Transverse colon (tissue), 3 donors: ENCODE measurements at regions not wholly inside any gene's neighbourhood (a gene's known extent, or its start where the extent isn't known, plus 50 kb on each side); places are given as distances from the start of the nearest gene placed in this dataset.

Experiments
- POLR2A ChIP-seq: fragments of 450-650 bp; IDR thresholded peaks from one replicate; pipeline ENCODE4 v1.6.1; 2016; ENCODE audit warnings: antibody characterized with exemption, mild to moderate bottlenecking, moderate library complexity
- TF ChIP-seq, protein P1 (sequence below), 5 experiments: fragments of 200-600 bp in 3 of 5; fragments of 450-650 bp in 2 of 5; sonication (generic) in 3 of 5; IDR thresholded peaks; 1 replicate in 2 of 5; 2 replicates in 3 of 5; pipeline ENCODE4 v1.5.1; 2016 to 2017; ENCODE audit warnings: antibody characterized with exemption in 5 of 5, inconsistent platforms in 3 of 5, mild to moderate bottlenecking in 2 of 5, moderate library complexity in 1 of 5

GRCh38 chr10:35913628-35914027 lies 271.5 kb upstream of the FZD8 start:
- TF ChIP-seq, protein P1, sequence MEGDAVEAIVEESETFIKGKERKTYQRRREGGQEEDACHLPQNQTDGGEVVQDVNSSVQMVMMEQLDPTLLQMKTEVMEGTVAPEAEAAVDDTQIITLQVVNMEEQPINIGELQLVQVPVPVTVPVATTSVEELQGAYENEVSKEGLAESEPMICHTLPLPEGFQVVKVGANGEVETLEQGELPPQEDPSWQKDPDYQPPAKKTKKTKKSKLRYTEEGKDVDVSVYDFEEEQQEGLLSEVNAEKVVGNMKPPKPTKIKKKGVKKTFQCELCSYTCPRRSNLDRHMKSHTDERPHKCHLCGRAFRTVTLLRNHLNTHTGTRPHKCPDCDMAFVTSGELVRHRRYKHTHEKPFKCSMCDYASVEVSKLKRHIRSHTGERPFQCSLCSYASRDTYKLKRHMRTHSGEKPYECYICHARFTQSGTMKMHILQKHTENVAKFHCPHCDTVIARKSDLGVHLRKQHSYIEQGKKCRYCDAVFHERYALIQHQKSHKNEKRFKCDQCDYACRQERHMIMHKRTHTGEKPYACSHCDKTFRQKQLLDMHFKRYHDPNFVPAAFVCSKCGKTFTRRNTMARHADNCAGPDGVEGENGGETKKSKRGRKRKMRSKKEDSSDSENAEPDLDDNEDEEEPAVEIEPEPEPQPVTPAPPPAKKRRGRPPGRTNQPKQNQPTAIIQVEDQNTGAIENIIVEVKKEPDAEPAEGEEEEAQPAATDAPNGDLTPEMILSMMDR (IDR thresholded peaks at IDR 0.05) = no peak
- no peak for TF ChIP-seq POLR2A
